Keratinocyte (primary cell): ENCODE measurements at regions not wholly inside any gene's neighbourhood (a gene's known extent, or its start where the extent isn't known, plus 50 kb on each side); places are given as distances from the start of the nearest gene placed in this dataset.

Experiments used
- DNase-seq: peaks from one replicate; pipeline ENCODE4 v3.0.0-alpha.2; 2011; ENCODE audit warnings: low read depth, missing footprints, low spot score
- FAIRE-seq: peaks from 2 replicates; lab custom pipeline; 2011; peaks lifted over from hg19 to GRCh38; lab: Jason Lieb, UNC
- H2AFZ ChIP-seq: 2 replicates; pipeline ENCODE4 v1.6.0; 2012; ENCODE audit warnings: low read length, control low read depth, inconsistent platforms; ENCODE audit not compliant: control insufficient read depth
- H3K27ac ChIP-seq: 2 replicates; pipeline ENCODE4 v1.5.1; 2011; ENCODE audit warnings: low read length; ENCODE audit not compliant: control insufficient read depth, insufficient read depth
- H3K27me3 ChIP-seq: 3 replicates; pipeline ENCODE4 v1.6.0; 2011; ENCODE audit warnings: low read length; ENCODE audit not compliant: control insufficient read depth, insufficient read depth; ENCODE audit errors: extremely low read depth
- H3K36me3 ChIP-seq, 2 experiments: 2 replicates in 1 of 2; 3 replicates in 1 of 2; pipeline ENCODE4 v1.5.1; 2011; ENCODE audit warnings: low read length in 2 of 2, mild to moderate bottlenecking in 1 of 2; ENCODE audit not compliant: control insufficient read depth in 2 of 2, insufficient read depth in 2 of 2; ENCODE audit errors: extremely low read depth in 1 of 2
- H3K4me1 ChIP-seq: 3 replicates; pipeline ENCODE4 v1.5.1; 2011; ENCODE audit warnings: low read length; ENCODE audit not compliant: control insufficient read depth, insufficient read depth; ENCODE audit errors: extremely low read depth
- H3K4me2 ChIP-seq: 3 replicates; pipeline ENCODE4 v1.6.0; 2011; ENCODE audit warnings: low read depth, low read length; ENCODE audit not compliant: control insufficient read depth, insufficient read depth; ENCODE audit errors: extremely low read depth
- H3K4me3 ChIP-seq, 3 experiments: fragments of 200-600 bp in 1 of 3; sonication (generic) in 1 of 3; 2 replicates in 2 of 3; 3 replicates in 1 of 3; pipeline ENCODE4 v1.5.1; 2011 to 2016; ENCODE audit warnings: low read length in 3 of 3, mild to moderate bottlenecking in 3 of 3, control low read depth in 2 of 3, inconsistent platforms in 1 of 3, low read depth in 1 of 3, mixed read lengths in 1 of 3, mixed run types in 1 of 3, moderate library complexity in 1 of 3; ENCODE audit not compliant: control insufficient read depth in 2 of 3, insufficient read depth in 2 of 3; ENCODE audit errors: extremely low read depth in 1 of 3
- H3K79me2 ChIP-seq: 2 replicates; pipeline ENCODE4 v1.6.0; 2012; ENCODE audit warnings: low read length; ENCODE audit not compliant: control insufficient read depth, insufficient read depth
- H3K9ac ChIP-seq: 3 replicates; pipeline ENCODE4 v1.6.0; 2011; ENCODE audit warnings: low read length; ENCODE audit not compliant: control insufficient read depth, insufficient read depth; ENCODE audit errors: extremely low read depth
- H3K9me1 ChIP-seq: 3 replicates; pipeline ENCODE4 v1.6.0; 2011; ENCODE audit warnings: low read length; ENCODE audit not compliant: control insufficient read depth, insufficient read depth; ENCODE audit errors: extremely low read depth
- H3K9me3 ChIP-seq: 2 replicates; pipeline ENCODE4 v1.5.1; 2012; ENCODE audit warnings: low read depth, low read length; ENCODE audit not compliant: control insufficient read depth
- H4K20me1 ChIP-seq: 3 replicates; pipeline ENCODE4 v1.6.0; 2011; ENCODE audit warnings: low read length; ENCODE audit not compliant: control insufficient read depth, insufficient read depth; ENCODE audit errors: extremely low read depth
- EZH2 ChIP-seq: IDR thresholded peaks from one replicate; pipeline ENCODE4 v1.6.1; 2012; ENCODE audit warnings: inconsistent platforms, mild to moderate bottlenecking, low read length, moderate library complexity
- dilution Hi-C: fragments of 300-500 bp; cut with MboI; formaldehyde crosslinking; loops from one replicate; pipeline ENCODE4 v1.7.0; 2020; ENCODE audit warnings: low sequenced_read_pairs; ENCODE audit not compliant: extremely low pct_ligation_motif_present
- TF ChIP-seq, protein P1 (sequence below), 3 experiments: IDR thresholded peaks in 1 of 3; conservative IDR thresholded peaks in 1 of 3; optimal IDR thresholded peaks in 1 of 3; 2 replicates in 2 of 3; 3 replicates in 1 of 3; pipeline versions ENCODE3 to v1.5.1; 2011; ENCODE audit warnings: low read length in 3 of 3, mild to moderate bottlenecking in 3 of 3, moderate library complexity in 2 of 3, control low read depth in 1 of 3, inconsistent platforms in 1 of 3; ENCODE audit not compliant: insufficient read depth in 2 of 3; ENCODE audit errors: extremely low read depth in 1 of 3

DNA sequence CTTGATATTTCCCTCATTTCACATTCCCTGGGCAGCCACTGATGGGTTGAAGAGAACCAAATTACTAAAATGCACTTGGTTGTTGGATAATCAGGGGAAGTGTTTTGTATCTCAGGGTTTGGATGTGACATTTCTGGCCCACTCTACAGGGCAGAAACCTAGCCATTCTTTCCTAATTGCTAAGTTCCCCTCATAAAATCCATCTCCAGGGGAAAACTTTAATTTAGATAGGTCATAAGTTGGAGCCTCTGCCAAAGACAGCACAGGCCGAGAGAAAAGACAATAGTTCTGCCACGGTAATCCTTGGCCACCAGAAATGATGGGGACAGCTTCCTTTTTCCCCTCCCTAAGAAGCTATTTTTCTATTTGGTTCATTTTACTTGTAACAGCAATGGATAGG, 192.7 kb upstream of the C1QTNF7 start:
- H3K9ac ChIP-seq = no peak overlapping the region

DNA sequence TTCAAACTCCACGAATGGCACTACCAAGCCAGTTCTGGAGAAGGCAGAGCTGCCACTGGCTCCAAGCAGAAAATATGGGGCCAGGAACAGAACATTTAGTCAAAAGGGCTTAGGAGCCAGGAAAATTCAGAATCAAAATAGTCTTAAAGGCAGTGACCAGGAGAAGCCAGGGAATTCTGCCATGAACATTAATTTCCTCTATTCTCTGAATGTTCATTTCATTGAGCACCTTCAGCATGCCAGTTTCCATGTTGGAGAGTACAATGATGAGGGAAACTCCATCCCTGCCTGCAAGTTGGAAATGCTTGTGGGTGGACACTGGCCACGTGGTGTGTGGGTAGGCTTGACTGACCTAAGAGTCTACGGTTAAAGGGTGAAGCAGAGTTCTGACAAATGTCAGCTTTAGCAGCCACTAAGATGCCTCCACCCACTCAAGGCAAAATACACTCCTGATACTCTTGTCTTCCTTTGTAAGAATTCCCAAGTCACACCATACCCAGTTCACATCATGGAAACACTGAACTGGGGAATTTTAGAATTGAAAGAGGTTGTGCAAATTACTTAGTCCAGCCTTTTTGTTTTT, 190.1 kb upstream of the C1QTNF7 start:
- no peaks in the 10 kb centered on the region for H3K9me3 ChIP-seq
- H3K27me3 ChIP-seq = peaks cover 15% of the 10 kb centered on the region
- H3K9me1 ChIP-seq = no peaks in the 10 kb centered on the region
- H4K20me1 ChIP-seq = peaks cover 4% of the 10 kb centered on the region
- H3K79me2 ChIP-seq = no peaks in the 10 kb centered on the region
- H3K9ac ChIP-seq = no peak overlapping the region
- H3K4me1 ChIP-seq = peaks cover 15% of the 10 kb centered on the region
- no peak overlapping the region for H3K4me3 ChIP-seq
- DNase-seq = no peak
- TF ChIP-seq, protein P1, sequence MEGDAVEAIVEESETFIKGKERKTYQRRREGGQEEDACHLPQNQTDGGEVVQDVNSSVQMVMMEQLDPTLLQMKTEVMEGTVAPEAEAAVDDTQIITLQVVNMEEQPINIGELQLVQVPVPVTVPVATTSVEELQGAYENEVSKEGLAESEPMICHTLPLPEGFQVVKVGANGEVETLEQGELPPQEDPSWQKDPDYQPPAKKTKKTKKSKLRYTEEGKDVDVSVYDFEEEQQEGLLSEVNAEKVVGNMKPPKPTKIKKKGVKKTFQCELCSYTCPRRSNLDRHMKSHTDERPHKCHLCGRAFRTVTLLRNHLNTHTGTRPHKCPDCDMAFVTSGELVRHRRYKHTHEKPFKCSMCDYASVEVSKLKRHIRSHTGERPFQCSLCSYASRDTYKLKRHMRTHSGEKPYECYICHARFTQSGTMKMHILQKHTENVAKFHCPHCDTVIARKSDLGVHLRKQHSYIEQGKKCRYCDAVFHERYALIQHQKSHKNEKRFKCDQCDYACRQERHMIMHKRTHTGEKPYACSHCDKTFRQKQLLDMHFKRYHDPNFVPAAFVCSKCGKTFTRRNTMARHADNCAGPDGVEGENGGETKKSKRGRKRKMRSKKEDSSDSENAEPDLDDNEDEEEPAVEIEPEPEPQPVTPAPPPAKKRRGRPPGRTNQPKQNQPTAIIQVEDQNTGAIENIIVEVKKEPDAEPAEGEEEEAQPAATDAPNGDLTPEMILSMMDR (optimal IDR thresholded peaks at IDR 0.05 in 1 of 3, IDR thresholded peaks at IDR 0.05 in 1 of 3, conservative IDR thresholded peaks at IDR 0.05 in 1 of 3; ENCODE audit: extremely low read depth in 1 of 3, insufficient read depth in 2 of 3, low read length in 3 of 3) = no peak
- TF ChIP-seq EZH2 = no peak
- H3K36me3 ChIP-seq = no peaks in the 10 kb centered on the region
- no peak overlapping the region for H3K4me2 ChIP-seq
- no peak overlapping the region for H2AFZ ChIP-seq
- FAIRE-seq = no peak
- no peak overlapping the region for H3K27ac ChIP-seq
- dilution Hi-C loops = loop anchor here (25.0 kb wide), 1 partner anchor 225 kb away; the partner anchor contains the start of gene CC2D2A

More for the DNA sequence above, 192.7 kb upstream of the C1QTNF7 start:
- Histone ChIP-seq H2AFZ (no peak overlapping the region), H4K20me1 (peaks cover 4% of the 10 kb centered on the region), H3K4me1 (peaks cover 24% of the 10 kb centered on the region), H3K9me1 (no peaks in the 10 kb centered on the region), H3K4me2 (no peak overlapping the region), H3K4me3 (no peak overlapping the region), H3K9me3 (no peaks in the 10 kb centered on the region), H3K27me3 (peaks cover 15% of the 10 kb centered on the region), H3K27ac (no peak overlapping the region), H3K36me3 (no peaks in the 10 kb centered on the region), H3K79me2 (no peaks in the 10 kb centered on the region)
- TF ChIP-seq, protein P1 (optimal IDR thresholded peaks at IDR 0.05 in 1 of 3, IDR thresholded peaks at IDR 0.05 in 1 of 3, conservative IDR thresholded peaks at IDR 0.05 in 1 of 3; ENCODE audit: extremely low read depth in 1 of 3, insufficient read depth in 2 of 3, low read length in 3 of 3) = no peak
- TF ChIP-seq EZH2 = no peak
- dilution Hi-C loops = loop anchor here (25.0 kb wide), 1 partner anchor 227 kb away; the partner anchor contains the start of gene CC2D2A
- FAIRE-seq (no peak), DNase-seq (no peak)
